IMR-90 (cell line): ENCODE measurements at regions not wholly inside any gene's neighbourhood (a gene's known extent, or its start where the extent isn't known, plus 50 kb on each side); places are given as distances from the start of the nearest gene placed in this dataset.

Experiments
- ATAC-seq: fragments of 200-7000 bp; cut with Tn5 transposase; 2 replicates; pipeline ENCODE4 v1.9.1; 2020; ENCODE audit warnings: low read depth, mild to moderate bottlenecking, moderate library complexity
- BruUV-seq: library from RNA; stranded (reverse); fragments of 400-500 nt; replicated peaks from 2 replicates; lab custom pipeline; 2021; lab: Mats Ljungman, UMichigan
- CTCF ChIA-PET: fragments of 300-600 bp; formaldehyde crosslinking; extraction: SDS; loops from one replicate; lab custom pipeline; 2021; ENCODE audit warnings: antibody characterized with exemption; lab: Yijun Ruan, JAX
- POLR2A ChIA-PET: fragments of 300-600 bp; sonication (Branson Sonifier 250); formaldehyde crosslinking; loops from one replicate; lab custom pipeline; 2022; ENCODE audit warnings: antibody characterized with exemption; ENCODE audit not compliant: unreplicated experiment; lab: Charles Lee
- DNase-seq: peaks from one replicate; pipeline ENCODE4 v3.0.0; 2013
- H2AFZ ChIP-seq: replicated peaks from 2 replicates; pipeline ENCODE3; 2013; ENCODE audit warnings: low read length, mild to moderate bottlenecking; ENCODE audit not compliant: poor library complexity
- H2AK5ac ChIP-seq: 2 replicates; pipeline ENCODE4 v1.6.1; 2013; ENCODE audit warnings: low read depth, low read length, inconsistent platforms
- H2AK9ac ChIP-seq: replicated peaks from 2 replicates; pipeline ENCODE3; 2013; ENCODE audit warnings: mild to moderate bottlenecking, low read depth, low read length, moderate library complexity; ENCODE audit not compliant: poor library complexity
- H2BK120ac ChIP-seq: 2 replicates; pipeline ENCODE4 v1.6.1; 2013; ENCODE audit warnings: low read depth, low read length, inconsistent platforms
- H2BK15ac ChIP-seq: 3 replicates; pipeline ENCODE4 v1.6.1; 2013; ENCODE audit warnings: low read depth, low read length, inconsistent platforms
- H2BK20ac ChIP-seq: 2 replicates; pipeline ENCODE4 v1.6.1; 2013; ENCODE audit warnings: low read depth, mild to moderate bottlenecking, inconsistent platforms, low read length, moderate library complexity
- H2BK5ac ChIP-seq: 2 replicates; pipeline ENCODE4 v1.6.1; 2013; ENCODE audit warnings: mild to moderate bottlenecking, low read depth, low read length, inconsistent platforms; ENCODE audit not compliant: poor library complexity, severe bottlenecking
- H3K14ac ChIP-seq: replicated peaks from 2 replicates; pipeline ENCODE4 v1.6.1; 2013; ENCODE audit warnings: low read depth, low read length, inconsistent platforms
- H3K18ac ChIP-seq: 2 replicates; pipeline ENCODE4 v1.6.1; 2013; ENCODE audit warnings: low read depth, low read length, control low read depth
- H3K23ac ChIP-seq: 2 replicates; pipeline ENCODE4 v1.6.1; 2013; ENCODE audit warnings: low read depth, low read length, inconsistent platforms
- H3K27ac ChIP-seq: 2 replicates; pipeline ENCODE4 v1.5.1; 2013; ENCODE audit warnings: mild to moderate bottlenecking, control low read depth, low read length; ENCODE audit not compliant: insufficient read depth
- H3K27me3 ChIP-seq: 2 replicates; pipeline ENCODE4 v1.6.1; 2013; ENCODE audit warnings: low read length; ENCODE audit not compliant: control insufficient read depth, insufficient read depth
- H3K36me3 ChIP-seq: 2 replicates; pipeline ENCODE4 v1.6.1; 2013; ENCODE audit warnings: low read length, mixed read lengths; ENCODE audit not compliant: control insufficient read depth, insufficient read depth
- H3K4ac ChIP-seq: 2 replicates; pipeline ENCODE4 v1.6.1; 2013; ENCODE audit warnings: low read depth, low read length, inconsistent platforms
- H3K4me1 ChIP-seq: 2 replicates; pipeline ENCODE4 v1.6.1; 2013; ENCODE audit warnings: low read length, mixed read lengths; ENCODE audit not compliant: control insufficient read depth, insufficient read depth
- H3K4me2 ChIP-seq: 2 replicates; pipeline ENCODE4 v1.6.1; 2013; ENCODE audit warnings: low read depth, mild to moderate bottlenecking, control low read depth, low read length, moderate library complexity
- H3K4me3 ChIP-seq: 2 replicates; pipeline ENCODE4 v1.5.1; 2013; ENCODE audit warnings: low read depth, mild to moderate bottlenecking, control low read depth, low read length, moderate library complexity; ENCODE audit not compliant: insufficient read depth
- H3K56ac ChIP-seq: 2 replicates; pipeline ENCODE4 v1.6.1; 2013; ENCODE audit warnings: low read length, inconsistent platforms; ENCODE audit not compliant: insufficient read depth; ENCODE audit errors: extremely low read depth
- H3K79me1 ChIP-seq, 2 experiments: 2 replicates each; pipeline ENCODE4 v1.6.1; 2013; ENCODE audit warnings: low read length in 2 of 2, inconsistent platforms in 1 of 2, low read depth in 1 of 2
- H3K9ac ChIP-seq: 2 replicates; pipeline ENCODE4 v1.6.1; 2013; ENCODE audit warnings: low read depth, low read length, control low read depth
- H3K9me1 ChIP-seq: 2 replicates; pipeline ENCODE4 v1.6.1; 2013; ENCODE audit warnings: low read length, inconsistent platforms; ENCODE audit not compliant: insufficient read depth
- H3K9me3 ChIP-seq: 2 replicates; pipeline ENCODE4 v1.6.1; 2013; ENCODE audit warnings: low read length; ENCODE audit not compliant: control insufficient read depth, insufficient read depth
- H4K20me1 ChIP-seq: 2 replicates; pipeline ENCODE4 v1.6.1; 2013; ENCODE audit warnings: low read length, inconsistent platforms; ENCODE audit not compliant: insufficient read depth
- H4K5ac ChIP-seq: 2 replicates; pipeline ENCODE4 v1.6.1; 2013; ENCODE audit warnings: mild to moderate bottlenecking, low read depth, low read length, control low read depth
- H4K8ac ChIP-seq, 2 experiments: 2 replicates each; pipeline ENCODE4 v1.6.1; 2013; ENCODE audit warnings: low read depth in 2 of 2, low read length in 2 of 2, control low read depth in 1 of 2, inconsistent platforms in 1 of 2
- H4K91ac ChIP-seq: 2 replicates; pipeline ENCODE4 v1.6.1; 2013; ENCODE audit warnings: low read depth, low read length, inconsistent platforms; ENCODE audit not compliant: insufficient read depth
- BHLHE40 ChIP-seq: fragments of 150-350 bp; IDR thresholded peaks from 2 replicates; pipeline ENCODE4 v1.6.1; 2016; ENCODE audit warnings: mild to moderate bottlenecking, low read depth, low read length
- CEBPB ChIP-seq: IDR thresholded peaks from 2 replicates; pipeline ENCODE4 v1.6.1; 2012; ENCODE audit warnings: low read depth, low read length, improper control_type of control experiment
- CHD1 ChIP-seq: IDR thresholded peaks from 2 replicates; pipeline ENCODE4 v1.6.1; 2012; ENCODE audit warnings: low read depth, low read length, improper control_type of control experiment
- FOS ChIP-seq: fragments of 150-350 bp; IDR thresholded peaks from 2 replicates; pipeline ENCODE4 v1.6.1; 2016; ENCODE audit warnings: low read depth, low read length
- MAFK ChIP-seq: IDR thresholded peaks from 2 replicates; pipeline ENCODE4 v1.6.1; 2012; ENCODE audit warnings: low read depth, low read length, improper control_type of control experiment
- MAZ ChIP-seq: IDR thresholded peaks from 2 replicates; pipeline ENCODE4 v1.6.1; 2012; ENCODE audit warnings: low read depth, mild to moderate bottlenecking, low read length, improper control_type of control experiment, moderate library complexity, borderline replicate concordance
- MXI1 ChIP-seq: IDR thresholded peaks from 2 replicates; pipeline ENCODE4 v1.6.1; 2012; ENCODE audit warnings: low read depth, mild to moderate bottlenecking, low read length, moderate library complexity, borderline replicate concordance
- NFE2L2 ChIP-seq: fragments of 150-350 bp; IDR thresholded peaks from 2 replicates; pipeline ENCODE4 v1.6.1; 2016; ENCODE audit warnings: low read depth, mild to moderate bottlenecking, low read length
- POLR2A ChIP-seq: IDR thresholded peaks from 2 replicates; pipeline ENCODE4 v1.6.1; 2012; ENCODE audit warnings: mild to moderate bottlenecking, low read depth, low read length
- RAD21 ChIP-seq: IDR thresholded peaks from 2 replicates; pipeline ENCODE4 v1.6.1; 2012; ENCODE audit warnings: low read length, improper control_type of control experiment
- RCOR1 ChIP-seq: IDR thresholded peaks from 2 replicates; pipeline ENCODE4 v1.6.1; 2012; ENCODE audit warnings: mild to moderate bottlenecking, low read length, improper control_type of control experiment; ENCODE audit not compliant: insufficient replicate concordance
- RFX5 ChIP-seq: IDR thresholded peaks from 2 replicates; pipeline ENCODE4 v1.8.0; 2012; ENCODE audit warnings: low read depth, mild to moderate bottlenecking, low read length, moderate library complexity
- SMC3 ChIP-seq: fragments of 150-350 bp; IDR thresholded peaks from 2 replicates; pipeline ENCODE4 v1.6.1; 2016; ENCODE audit warnings: low read depth, mild to moderate bottlenecking, antibody characterized with exemption, low read length, moderate library complexity
- WGBS, 2 experiments: methylation state at CpG; one replicate each; pipeline versions ENCODE4 v1.1.5 to v1.1.7; 2013; ENCODE audit warnings: missing lambda C conversion rate in 2 of 2; ENCODE audit not compliant: insufficient read length in 1 of 2; ENCODE audit errors: extremely low coverage in 2 of 2; 5-methylcytosine and 5-hydroxymethylcytosine counted together
- dilution Hi-C: fragments of 300-500 bp; cut with HindIII; formaldehyde crosslinking; loops from one replicate; pipeline ENCODE4 v1.14.3; 2018; ENCODE audit warnings: low sequenced_read_pairs; ENCODE audit not compliant: unreplicated experiment
- in situ Hi-C: fragments of 300-500 bp; cut with MboI; formaldehyde crosslinking; loops from 3 replicates; pipeline ENCODE4 v1.14.3; 2019; ENCODE audit warnings: low sequenced_read_pairs, inconsistent platforms, mixed read lengths
- intact Hi-C: fragments of 100-400 bp; cut with micrococcal nuclease; formaldehyde crosslinking; loops from 2 replicates; pipeline ENCODE4 v1.10.0; 2022
- TF ChIP-seq, protein P1 (sequence below): fragments of 150-350 bp; IDR thresholded peaks from 2 replicates; pipeline ENCODE4 v1.6.1; 2016; ENCODE audit warnings: low read depth, mild to moderate bottlenecking, low read length, moderate library complexity, borderline replicate concordance
- TF ChIP-seq, protein P2 (sequence below): conservative IDR thresholded peaks from 2 replicates; pipeline ENCODE4 v1.5.1; 2012; ENCODE audit warnings: mild to moderate bottlenecking, low read depth, low read length, improper control_type of control experiment
- TF ChIP-seq, protein P3 (sequence below): fragments of 150-350 bp; IDR thresholded peaks from 2 replicates; pipeline ENCODE4 v1.6.1; 2017; ENCODE audit warnings: mild to moderate bottlenecking, antibody characterized with exemption, low read length, low read depth

DNA sequence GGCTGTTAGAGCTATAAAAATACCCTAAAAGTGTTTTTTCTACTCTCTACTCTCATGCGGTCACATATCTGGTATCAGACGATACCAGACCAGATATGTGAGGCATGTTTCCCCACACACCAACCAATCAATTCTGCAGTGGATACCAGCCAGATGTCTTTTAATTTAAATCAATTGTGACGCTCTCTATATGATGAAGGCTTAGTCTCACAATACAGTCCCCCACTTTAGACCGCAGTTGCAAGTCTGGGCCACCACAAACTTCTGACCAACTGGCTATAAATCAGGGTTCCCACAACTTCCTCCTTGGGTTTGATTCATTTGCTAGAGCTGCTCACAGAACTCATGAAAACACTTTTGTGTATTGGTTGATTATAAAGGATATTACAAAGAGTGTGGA, 586.1 kb upstream of the ZP4 start:
- ChIA-PET CTCF (no interaction called here), POLR2A (no interaction called here)
- Histone ChIP-seq H3K18ac (no peak overlapping the region), H3K56ac (no peak overlapping the region), H4K8ac (no peak overlapping the region), H3K36me3 (no peaks in the 10 kb centered on the region), H2AK9ac (no peak overlapping the region), H3K9ac (no peak overlapping the region), H4K5ac (no peak overlapping the region), H2BK20ac (no peak overlapping the region), H2BK120ac (no peak overlapping the region), H3K14ac (no peak overlapping the region), H3K27ac (no peak overlapping the region), H3K4ac (no peak overlapping the region), H3K9me3 (no peaks in the 10 kb centered on the region), H2AK5ac (no peak overlapping the region), H3K23ac (no peak overlapping the region), H4K20me1 (no peaks in the 10 kb centered on the region), H2BK15ac (no peak overlapping the region), H3K9me1 (no peaks in the 10 kb centered on the region), H2AFZ (no peak overlapping the region), H4K91ac (no peak overlapping the region), H3K79me1 (no peaks in the 10 kb centered on the region), H3K27me3 (no peaks in the 10 kb centered on the region), H3K4me3 (no peak overlapping the region), H3K4me2 (no peak overlapping the region), H3K4me1 (no peaks in the 10 kb centered on the region), H2BK5ac (no peak overlapping the region)
- dilution Hi-C loops, result no loop called here
- DNase-seq (no peak), ATAC-seq (no peak)
- no TSS peak for BruUV-seq
- TF ChIP-seq, protein P1, sequence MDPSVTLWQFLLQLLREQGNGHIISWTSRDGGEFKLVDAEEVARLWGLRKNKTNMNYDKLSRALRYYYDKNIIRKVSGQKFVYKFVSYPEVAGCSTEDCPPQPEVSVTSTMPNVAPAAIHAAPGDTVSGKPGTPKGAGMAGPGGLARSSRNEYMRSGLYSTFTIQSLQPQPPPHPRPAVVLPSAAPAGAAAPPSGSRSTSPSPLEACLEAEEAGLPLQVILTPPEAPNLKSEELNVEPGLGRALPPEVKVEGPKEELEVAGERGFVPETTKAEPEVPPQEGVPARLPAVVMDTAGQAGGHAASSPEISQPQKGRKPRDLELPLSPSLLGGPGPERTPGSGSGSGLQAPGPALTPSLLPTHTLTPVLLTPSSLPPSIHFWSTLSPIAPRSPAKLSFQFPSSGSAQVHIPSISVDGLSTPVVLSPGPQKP, result no peak
- no peak for TF ChIP-seq POLR2A
- TF ChIP-seq MAZ, result no peak
- TF ChIP-seq RCOR1, result no peak
- TF ChIP-seq MAFK, result no peak
- TF ChIP-seq RAD21, result no peak
- TF ChIP-seq MXI1, result no peak
- no peak for TF ChIP-seq CHD1
- TF ChIP-seq, protein P2, sequence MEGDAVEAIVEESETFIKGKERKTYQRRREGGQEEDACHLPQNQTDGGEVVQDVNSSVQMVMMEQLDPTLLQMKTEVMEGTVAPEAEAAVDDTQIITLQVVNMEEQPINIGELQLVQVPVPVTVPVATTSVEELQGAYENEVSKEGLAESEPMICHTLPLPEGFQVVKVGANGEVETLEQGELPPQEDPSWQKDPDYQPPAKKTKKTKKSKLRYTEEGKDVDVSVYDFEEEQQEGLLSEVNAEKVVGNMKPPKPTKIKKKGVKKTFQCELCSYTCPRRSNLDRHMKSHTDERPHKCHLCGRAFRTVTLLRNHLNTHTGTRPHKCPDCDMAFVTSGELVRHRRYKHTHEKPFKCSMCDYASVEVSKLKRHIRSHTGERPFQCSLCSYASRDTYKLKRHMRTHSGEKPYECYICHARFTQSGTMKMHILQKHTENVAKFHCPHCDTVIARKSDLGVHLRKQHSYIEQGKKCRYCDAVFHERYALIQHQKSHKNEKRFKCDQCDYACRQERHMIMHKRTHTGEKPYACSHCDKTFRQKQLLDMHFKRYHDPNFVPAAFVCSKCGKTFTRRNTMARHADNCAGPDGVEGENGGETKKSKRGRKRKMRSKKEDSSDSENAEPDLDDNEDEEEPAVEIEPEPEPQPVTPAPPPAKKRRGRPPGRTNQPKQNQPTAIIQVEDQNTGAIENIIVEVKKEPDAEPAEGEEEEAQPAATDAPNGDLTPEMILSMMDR, result no peak
- no peak for TF ChIP-seq BHLHE40
- TF ChIP-seq NFE2L2, result no peak
- TF ChIP-seq FOS, result no peak
- TF ChIP-seq SMC3, result no peak
- no peak for TF ChIP-seq CEBPB
- TF ChIP-seq RFX5, result no peak
- TF ChIP-seq, protein P3, sequence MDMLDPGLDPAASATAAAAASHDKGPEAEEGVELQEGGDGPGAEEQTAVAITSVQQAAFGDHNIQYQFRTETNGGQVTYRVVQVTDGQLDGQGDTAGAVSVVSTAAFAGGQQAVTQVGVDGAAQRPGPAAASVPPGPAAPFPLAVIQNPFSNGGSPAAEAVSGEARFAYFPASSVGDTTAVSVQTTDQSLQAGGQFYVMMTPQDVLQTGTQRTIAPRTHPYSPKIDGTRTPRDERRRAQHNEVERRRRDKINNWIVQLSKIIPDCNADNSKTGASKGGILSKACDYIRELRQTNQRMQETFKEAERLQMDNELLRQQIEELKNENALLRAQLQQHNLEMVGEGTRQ, result no peak
- in situ Hi-C loops, result no loop called here
- WGBS, 2 experiments, result no CpG with 5 or more reads among the region's 4 CpGs
- intact Hi-C loops, result no loop called here
